Panc1 (cell line): ENCODE measurements at regions not wholly inside any gene's neighbourhood (a gene's known extent, or its start where the extent isn't known, plus 50 kb on each side); places are given as distances from the start of the nearest gene placed in this dataset.

Experiments used
- ATAC-seq: fragments of 200-7000 bp; cut with Tn5 transposase; 2 replicates; pipeline ENCODE4 v1.9.1; 2020; ENCODE audit warnings: mild to moderate bottlenecking, moderate library complexity
- BruUV-seq: library from RNA; stranded (reverse); fragments of 400-500 nt; replicated peaks from 2 replicates; lab custom pipeline; 2021; lab: Mats Ljungman, UMichigan
- CTCF ChIA-PET: fragments of 300-600 bp; sonication (Branson Sonifier 250); formaldehyde crosslinking; loops from one replicate; lab custom pipeline; 2022; ENCODE audit warnings: antibody characterized with exemption; lab: Charles Lee
- POLR2A ChIA-PET: fragments of 300-600 bp; sonication (Branson Sonifier 250); formaldehyde crosslinking; loops from one replicate; lab custom pipeline; 2022; ENCODE audit warnings: antibody characterized with exemption; lab: Charles Lee
- DNase-seq: peaks from one replicate; pipeline ENCODE4 v3.0.0-alpha.2; 2010; ENCODE audit warnings: low read depth, low spot score
- H3K27ac ChIP-seq: 2 replicates; pipeline ENCODE4 v1.5.1; 2011; ENCODE audit warnings: mild to moderate bottlenecking, low read length, inconsistent platforms
- H3K27me3 ChIP-seq: fragments of 200-500 bp; sonication (Bioruptor generic); 2 replicates; pipeline ENCODE4 v1.6.0; 2014; ENCODE audit warnings: low read length, inconsistent platforms; ENCODE audit not compliant: control insufficient read depth, insufficient read depth
- H3K36me3 ChIP-seq: fragments of 200-500 bp; sonication (Bioruptor generic); 2 replicates; pipeline ENCODE4 v1.5.1; 2014; ENCODE audit warnings: inconsistent platforms, mild to moderate bottlenecking, low read length, moderate library complexity; ENCODE audit not compliant: control insufficient read depth, insufficient read depth
- H3K4me1 ChIP-seq: 2 replicates; pipeline ENCODE4 v1.5.1; 2011; ENCODE audit warnings: inconsistent platforms, mild to moderate bottlenecking, low read length, moderate library complexity; ENCODE audit not compliant: control insufficient read depth, insufficient read depth
- H3K4me3 ChIP-seq, 2 experiments: 2 replicates each; pipeline ENCODE4 v1.5.1; 2011 to 2012; ENCODE audit warnings: low read depth in 2 of 2, low read length in 2 of 2, mild to moderate bottlenecking in 2 of 2, inconsistent platforms in 1 of 2, moderate library complexity in 1 of 2
- H3K9me3 ChIP-seq: fragments of 200-500 bp; sonication (Bioruptor generic); 2 replicates; pipeline ENCODE4 v1.5.1; 2014; ENCODE audit warnings: low read depth, mild to moderate bottlenecking, inconsistent platforms, low read length, moderate library complexity; ENCODE audit not compliant: control insufficient read depth, insufficient read depth
- CTCF ChIP-seq: fragments of 450-650 bp; IDR thresholded peaks from 2 replicates; pipeline ENCODE4 v1.5.1; 2017; ENCODE audit warnings: mild to moderate bottlenecking
- POLR2AphosphoS5 ChIP-seq: IDR thresholded peaks from 2 replicates; pipeline ENCODE4 v1.6.1; 2012; ENCODE audit warnings: mild to moderate bottlenecking, low read depth, low read length, moderate library complexity
- REST ChIP-seq, 2 experiments: IDR thresholded peaks; 2 replicates each; pipeline ENCODE4 v1.6.1; 2011 to 2012; ENCODE audit warnings: low read depth in 2 of 2, control low read depth in 1 of 2, low read length in 1 of 2, mild to moderate bottlenecking in 1 of 2, moderate library complexity in 1 of 2; ENCODE audit not compliant: insufficient read depth in 1 of 2
- SIN3A ChIP-seq: IDR thresholded peaks from 2 replicates; pipeline ENCODE4 v1.6.1; 2012; ENCODE audit warnings: low read depth, mild to moderate bottlenecking, low read length, moderate library complexity, borderline replicate concordance; ENCODE audit not compliant: insufficient read depth
- TCF7L2 ChIP-seq: IDR thresholded peaks from 2 replicates; pipeline ENCODE4 v1.6.1; 2011; ENCODE audit warnings: mild to moderate bottlenecking, low read depth, low read length, inconsistent platforms
- in situ Hi-C: cut with HindIII; loops from 2 replicates; pipeline ENCODE4 v1.10.0; 2016; ENCODE audit warnings: low sequenced_read_pairs, low pct_unique_long_range_greater_than_20kb
- intact Hi-C: fragments of 100-400 bp; cut with micrococcal nuclease; formaldehyde crosslinking; loops from one replicate; pipeline ENCODE4 v1.10.0; 2022; ENCODE audit not compliant: unreplicated experiment

- Histone ChIP-seq H3K4me3 (no peak overlapping the region), H3K4me1 (no peaks in the 10 kb centered on the region), H3K27me3 (peaks cover 4% of the 10 kb centered on the region; the same call in 1 of the 2 replicates), H3K9me3 (no peaks in the 10 kb centered on the region), H3K27ac (no peak overlapping the region), H3K36me3 (no peaks in the 10 kb centered on the region)
- ChIA-PET POLR2A (no interaction called here), CTCF (no interaction called here)
- DNase-seq (no peak), ATAC-seq (no peak)
- no peak for TF ChIP-seq POLR2AphosphoS5
- TF ChIP-seq SIN3A: no peak
- TF ChIP-seq CTCF: no peak
- TF ChIP-seq REST (IDR thresholded peaks at IDR 0.05; ENCODE audit: insufficient read depth in 1 of 2, low read depth in 2 of 2, low read length in 1 of 2): no peak
- TF ChIP-seq TCF7L2: no peak
- in situ Hi-C loops: no loop called here
- intact Hi-C loops: no loop called here
- BruUV-seq: no TSS peak
Observed at GRCh38 chr1:232863544-232864275, 58.5 kb downstream of the MAP10 start.

GRCh38 chr1:232865102-232865931 lies 60.1 kb downstream of the MAP10 start:
- CTCF ChIA-PET: no interaction called here
- Histone ChIP-seq H3K27ac (no peak overlapping the region), H3K9me3 (no peaks in the 10 kb centered on the region), H3K4me3 (no peak overlapping the region), H3K27me3 (no peaks in the 10 kb centered on the region), H3K36me3 (no peaks in the 10 kb centered on the region), H3K4me1 (no peaks in the 10 kb centered on the region)
- POLR2A ChIA-PET: no interaction called here
- ATAC-seq (no peak), DNase-seq (no peak)
- BruUV-seq: no TSS peak
- in situ Hi-C loops: no loop called here
- intact Hi-C loops: no loop called here
- TF ChIP-seq REST (IDR thresholded peaks at IDR 0.05; ENCODE audit: insufficient read depth in 1 of 2, low read depth in 2 of 2, low read length in 1 of 2): no peak
- no peak for TF ChIP-seq POLR2AphosphoS5
- TF ChIP-seq SIN3A: no peak
- no peak for TF ChIP-seq CTCF
- no peak for TF ChIP-seq TCF7L2
